ENCODE measurements at regions not wholly inside any gene's neighbourhood (a gene's known extent, or its start where the extent isn't known, plus 50 kb on each side); places are given as distances from the start of the nearest gene placed in this dataset.

GRCh38 chr20:48407710-48408109 lies 420.1 kb downstream of the PREX1 start:
- H3K27ac ChIP-seq = no peak overlapping the region
- no peaks in the 10 kb centered on the region for H3K36me3 ChIP-seq
- no peak for DNase-seq
- H3K9me3 ChIP-seq = no peaks in the 10 kb centered on the region
- no peak for TF ChIP-seq CTCF (IDR thresholded peaks at IDR 0.05)
- TF ChIP-seq POLR2A (IDR thresholded peaks at IDR 0.05) = no peak
- H3K4me1 ChIP-seq = no peaks in the 10 kb centered on the region
- H3K4me3 ChIP-seq = no peak overlapping the region
- intact Hi-C loops (cut with DNase I; ENCODE audit: low total_unique reads) = no loop called here
- no peaks in the 10 kb centered on the region for H3K27me3 ChIP-seq

GRCh38 chr20:48406912-48407340 lies 420.9 kb downstream of the PREX1 start:
- no peaks in the 10 kb centered on the region for H3K9me3 ChIP-seq
- no peaks in the 10 kb centered on the region for H3K4me1 ChIP-seq
- no peak overlapping the region for H3K27ac ChIP-seq
- no peak for DNase-seq
- intact Hi-C loops (cut with DNase I; ENCODE audit: low total_unique reads) = no loop called here
- no peaks in the 10 kb centered on the region for H3K36me3 ChIP-seq
- H3K4me3 ChIP-seq = no peak overlapping the region
- H3K27me3 ChIP-seq = no peaks in the 10 kb centered on the region
- TF ChIP-seq CTCF (IDR thresholded peaks at IDR 0.05) (no peak), POLR2A (IDR thresholded peaks at IDR 0.05) (no peak)

- Histone ChIP-seq H3K36me3 (no peaks in the 10 kb centered on the region), H3K4me1 (no peaks in the 10 kb centered on the region), H3K9me3 (no peaks in the 10 kb centered on the region), H3K27ac (no peak overlapping the region), H3K4me3 (no peak overlapping the region), H3K27me3 (no peaks in the 10 kb centered on the region)
- DNase-seq = no peak
- TF ChIP-seq CTCF (IDR thresholded peaks at IDR 0.05) = no peak
- TF ChIP-seq POLR2A (IDR thresholded peaks at IDR 0.05) = no peak
- intact Hi-C loops (cut with DNase I; ENCODE audit: low total_unique reads) = no loop called here
These were observed 421.3 kb downstream of the PREX1 start for GRCh38 chr20:48406498-48406897.

- H3K27me3 ChIP-seq = no peaks in the 10 kb centered on the region
- intact Hi-C loops (cut with DNase I; ENCODE audit: low total_unique reads) = no loop called here
- TF ChIP-seq POLR2A (IDR thresholded peaks at IDR 0.05) = no peak
- TF ChIP-seq CTCF (IDR thresholded peaks at IDR 0.05) = no peak
- no peak overlapping the region for H3K4me3 ChIP-seq
- no peak overlapping the region for H3K27ac ChIP-seq
- DNase-seq = no peak
- no peaks in the 10 kb centered on the region for H3K36me3 ChIP-seq
- H3K4me1 ChIP-seq = no peaks in the 10 kb centered on the region
- no peaks in the 10 kb centered on the region for H3K9me3 ChIP-seq
These were observed 421.9 kb downstream of the PREX1 start for GRCh38 chr20:48405909-48406308.

GRCh38 chr20:48404598-48404997 lies 423.2 kb downstream of the PREX1 start:
- no peaks in the 10 kb centered on the region for H3K9me3 ChIP-seq
- intact Hi-C loops (cut with DNase I; ENCODE audit: low total_unique reads) = no loop called here
- H3K27me3 ChIP-seq = no peaks in the 10 kb centered on the region
- no peak overlapping the region for H3K27ac ChIP-seq
- TF ChIP-seq CTCF (IDR thresholded peaks at IDR 0.05) = no peak
- TF ChIP-seq POLR2A (IDR thresholded peaks at IDR 0.05) = no peak
- H3K4me1 ChIP-seq = no peaks in the 10 kb centered on the region
- H3K36me3 ChIP-seq = no peaks in the 10 kb centered on the region
- no peak overlapping the region for H3K4me3 ChIP-seq
- DNase-seq = no peak
